Colonic mucosa (tissue), 4 donors: ENCODE measurements at regions not wholly inside any gene's neighbourhood (a gene's known extent, or its start where the extent isn't known, plus 50 kb on each side); places are given as distances from the start of the nearest gene placed in this dataset.

Source experiments
- DNase-seq: peaks from one replicate; pipeline ENCODE4 v3.0.0-alpha.2; 2020
- H3K27ac ChIP-seq: fragments of 200-600 bp; one replicate; pipeline ENCODE4 v1.8.0; 2021
- H3K27me3 ChIP-seq: fragments of 200-600 bp; one replicate; pipeline ENCODE4 v1.8.0; 2021
- H3K36me3 ChIP-seq: fragments of 200-600 bp; one replicate; pipeline ENCODE4 v1.8.0; 2021
- H3K4me1 ChIP-seq: fragments of 200-600 bp; one replicate; pipeline ENCODE4 v1.8.0; 2021; ENCODE audit warnings: mild to moderate bottlenecking
- H3K4me3 ChIP-seq: fragments of 200-600 bp; one replicate; pipeline ENCODE4 v1.8.0; 2021
- H3K9ac ChIP-seq, 2 donors: one replicate each; pipeline ENCODE4 v1.7.0; 2013; ENCODE audit warnings: control low read depth in 2 of 2, low read depth in 2 of 2, low read length in 2 of 2
- H3K9me3 ChIP-seq: fragments of 200-600 bp; one replicate; pipeline ENCODE4 v1.8.0; 2021
- CTCF ChIP-seq: fragments of 200-600 bp; IDR thresholded peaks from one replicate; pipeline ENCODE4 v1.8.0; 2022; ENCODE audit warnings: antibody characterized with exemption, mild to moderate bottlenecking
- intact Hi-C: fragments of 100-400 bp; cut with DNase I; formaldehyde crosslinking; loops from one replicate; pipeline ENCODE4 v1.14.1; 2022
- donor health status: healthy.
- donor health status: DM: no; HTN: no; CAD: no.
- donor health status: DM: no; HTN: no; CAD: no.

GRCh38 chr15:35168464-35168863, 83.4 kb upstream of the NANOGP8 start:
- no peaks in the 10 kb centered on the region for H3K27me3 ChIP-seq
- no peak for TF ChIP-seq CTCF
- no peak overlapping the region for H3K27ac ChIP-seq
- no peaks in the 10 kb centered on the region for H3K36me3 ChIP-seq
- no peak overlapping the region for H3K9ac ChIP-seq
- no peaks in the 10 kb centered on the region for H3K4me1 ChIP-seq
- intact Hi-C loops: no loop called here
- DNase-seq: no peak
- H3K4me3 ChIP-seq: no peak overlapping the region
- no peaks in the 10 kb centered on the region for H3K9me3 ChIP-seq

GRCh38 chr15:35167675-35168074, 82.6 kb upstream of the NANOGP8 start:
- no peak overlapping the region for H3K27ac ChIP-seq
- intact Hi-C loops: no loop called here

GRCh38 chr15:35166730-35167359, 81.8 kb upstream of the NANOGP8 start:
- Histone ChIP-seq H3K4me3 (no peak overlapping the region), H3K9me3 (no peaks in the 10 kb centered on the region), H3K27ac (no peak overlapping the region), H3K36me3 (no peaks in the 10 kb centered on the region), H3K4me1 (no peaks in the 10 kb centered on the region), H3K27me3 (no peaks in the 10 kb centered on the region), H3K9ac (no peak overlapping the region)
- intact Hi-C loops: no loop called here
- DNase-seq: no peak
- no peak for TF ChIP-seq CTCF

More at GRCh38 chr15:35167675-35168074, 82.6 kb upstream of the NANOGP8 start:
- H3K36me3 ChIP-seq: no peaks in the 10 kb centered on the region
- H3K4me1 ChIP-seq: no peaks in the 10 kb centered on the region
- no peak overlapping the region for H3K9ac ChIP-seq
- no peaks in the 10 kb centered on the region for H3K9me3 ChIP-seq
- TF ChIP-seq CTCF: no peak
- no peak for DNase-seq
- no peaks in the 10 kb centered on the region for H3K27me3 ChIP-seq
- H3K4me3 ChIP-seq: no peak overlapping the region

- Histone ChIP-seq H3K9me3 (no peaks in the 10 kb centered on the region), H3K27ac (no peak overlapping the region), H3K27me3 (no peaks in the 10 kb centered on the region), H3K9ac (no peak overlapping the region), H3K4me1 (no peaks in the 10 kb centered on the region), H3K4me3 (no peak overlapping the region), H3K36me3 (no peaks in the 10 kb centered on the region)
- intact Hi-C loops: no loop called here
- no peak for DNase-seq
- TF ChIP-seq CTCF: no peak
Observed at GRCh38 chr15:35161694-35162093, 76.6 kb upstream of the NANOGP8 start.

GRCh38 chr15:35159170-35159569, 74.1 kb upstream of the NANOGP8 start:
- Histone ChIP-seq H3K9ac (no peak overlapping the region), H3K27me3 (no peaks in the 10 kb centered on the region), H3K27ac (no peak overlapping the region), H3K9me3 (no peaks in the 10 kb centered on the region), H3K4me3 (no peak overlapping the region), H3K36me3 (no peaks in the 10 kb centered on the region), H3K4me1 (no peaks in the 10 kb centered on the region)
- TF ChIP-seq CTCF: no peak
- no peak for DNase-seq
- intact Hi-C loops: no loop called here
